HG03439 (cell line): ENCODE measurements at regions not wholly inside any gene's neighbourhood (a gene's known extent, or its start where the extent isn't known, plus 50 kb on each side); places are given as distances from the start of the nearest gene placed in this dataset.

Experiments
- ATAC-seq: cut with Tn5 transposase; IDR thresholded peaks from one replicate; pipeline ENCODE4 v1.9.1; 2021; ENCODE audit warnings: mild to moderate bottlenecking, moderate library complexity; ENCODE audit not compliant: unreplicated experiment

- ATAC-seq = no peak
Measured at GRCh38 chr13:110965755-110966134, 50.9 kb upstream of the ANKRD10 start.

- ATAC-seq = peak; percentile 97
Measured at GRCh38 chr13:110965038-110965754, 50.3 kb upstream of the ANKRD10 start.
